Retina (tissue), 1 donor: ENCODE measurements at regions not wholly inside any gene's neighbourhood (a gene's known extent, or its start where the extent isn't known, plus 50 kb on each side); places are given as distances from the start of the nearest gene placed in this dataset.

ENCODE experiments used
- DNase-seq: peaks from one replicate; pipeline ENCODE4 v3.0.0-alpha.2; 2016

GRCh38 chr10:91149550-91149949, 70.9 kb upstream of the PCGF5 start:
- DNase-seq = no peak

- DNase-seq = no peak
Measured at GRCh38 chr10:91150631-91151030, 69.8 kb upstream of the PCGF5 start.

- no peak for DNase-seq
Measured at GRCh38 chr10:91153508-91153907, 67.0 kb upstream of the PCGF5 start.

- no peak for DNase-seq
Measured at GRCh38 chr10:91154842-91155241, 65.6 kb upstream of the PCGF5 start.

- no peak for DNase-seq
Measured at GRCh38 chr10:91156196-91156595, 64.3 kb upstream of the PCGF5 start.

GRCh38 chr10:91159254-91159783, 61.1 kb upstream of the PCGF5 start:
- peak; percentile 9 for DNase-seq

GRCh38 chr10:91162050-91162494, 58.4 kb upstream of the PCGF5 start:
- no peak for DNase-seq

- peak; percentile 84 for DNase-seq
Measured at GRCh38 chr10:91162495-91163268, 57.8 kb upstream of the PCGF5 start.

GRCh38 chr10:91163269-91163868, 57.1 kb upstream of the PCGF5 start:
- peak; percentile 86 for DNase-seq

GRCh38 chr10:91163869-91164474, 56.5 kb upstream of the PCGF5 start:
- no peak for DNase-seq

- DNase-seq = no peak
Measured at GRCh38 chr10:91164520-91165065, 55.9 kb upstream of the PCGF5 start.

GRCh38 chr10:91167406-91167805, 53.1 kb upstream of the PCGF5 start:
- DNase-seq = no peak

- DNase-seq = no peak
Measured at GRCh38 chr10:91170418-91170817, 50.0 kb upstream of the PCGF5 start.
